ENCODE measurements at regions not wholly inside any gene's neighbourhood (a gene's known extent, or its start where the extent isn't known, plus 50 kb on each side); places are given as distances from the start of the nearest gene placed in this dataset.

GRCh38 chr13:109479534-109479933, 306.8 kb downstream of the IRS2 start:
- H3K9me3 ChIP-seq (ENCODE audit: control insufficient read depth, low read length), result no peaks in the 10 kb centered on the region
- H3K27me3 ChIP-seq (ENCODE audit: control insufficient read depth, insufficient read depth, low read length, poor library complexity, severe bottlenecking), result no peaks in the 10 kb centered on the region
- H3K27ac ChIP-seq (ENCODE audit: insufficient read depth, low read depth, low read length, poor library complexity, severe bottlenecking), result no peak overlapping the region
- H3K4me3 ChIP-seq (ENCODE audit: insufficient read depth, low read depth, low read length), result no peak overlapping the region
- no peaks in the 10 kb centered on the region for H3K4me1 ChIP-seq (ENCODE audit: control insufficient read depth, insufficient read depth, low read length)
- no peaks in the 10 kb centered on the region for H3K36me3 ChIP-seq (ENCODE audit: control insufficient read depth, insufficient read depth, low read length)
- 94 to 96% methylated on average over 2 of the region's 2 CpGs for WGBS, 2 experiments

GRCh38 chr13:109476001-109476400, 310.4 kb downstream of the IRS2 start:
- 96 to 98% methylated on average over 5 of the region's 5 CpGs for WGBS, 2 experiments
- H3K27me3 ChIP-seq (ENCODE audit: control insufficient read depth, insufficient read depth, low read length, poor library complexity, severe bottlenecking), result no peaks in the 10 kb centered on the region
- H3K9me3 ChIP-seq (ENCODE audit: control insufficient read depth, low read length), result no peaks in the 10 kb centered on the region
- H3K4me1 ChIP-seq (ENCODE audit: control insufficient read depth, insufficient read depth, low read length), result no peaks in the 10 kb centered on the region
- no peak overlapping the region for H3K4me3 ChIP-seq (ENCODE audit: insufficient read depth, low read depth, low read length)
- H3K36me3 ChIP-seq (ENCODE audit: control insufficient read depth, insufficient read depth, low read length), result no peaks in the 10 kb centered on the region
- no peak overlapping the region for H3K27ac ChIP-seq (ENCODE audit: insufficient read depth, low read depth, low read length, poor library complexity, severe bottlenecking)

- H3K4me3 ChIP-seq (ENCODE audit: insufficient read depth, low read depth, low read length), result no peak overlapping the region
- no peaks in the 10 kb centered on the region for H3K27me3 ChIP-seq (ENCODE audit: control insufficient read depth, insufficient read depth, low read length, poor library complexity, severe bottlenecking)
- H3K27ac ChIP-seq (ENCODE audit: insufficient read depth, low read depth, low read length, poor library complexity, severe bottlenecking), result no peak overlapping the region
- no peaks in the 10 kb centered on the region for H3K4me1 ChIP-seq (ENCODE audit: control insufficient read depth, insufficient read depth, low read length)
- H3K9me3 ChIP-seq (ENCODE audit: control insufficient read depth, low read length), result no peaks in the 10 kb centered on the region
- 77 to 79% methylated on average over 5 of the region's 5 CpGs for WGBS, 2 experiments
- no peaks in the 10 kb centered on the region for H3K36me3 ChIP-seq (ENCODE audit: control insufficient read depth, insufficient read depth, low read length)
Measured at GRCh38 chr13:109468123-109468522, 318.3 kb downstream of the IRS2 start.

- no peak overlapping the region for H3K4me3 ChIP-seq (ENCODE audit: insufficient read depth, low read depth, low read length)
- no peaks in the 10 kb centered on the region for H3K36me3 ChIP-seq (ENCODE audit: control insufficient read depth, insufficient read depth, low read length)
- no peaks in the 10 kb centered on the region for H3K4me1 ChIP-seq (ENCODE audit: control insufficient read depth, insufficient read depth, low read length)
- no peak overlapping the region for H3K27ac ChIP-seq (ENCODE audit: insufficient read depth, low read depth, low read length, poor library complexity, severe bottlenecking)
- no peaks in the 10 kb centered on the region for H3K9me3 ChIP-seq (ENCODE audit: control insufficient read depth, low read length)
- WGBS, 2 experiments, result 54 to 69% methylated on average over 2 of the region's 2 CpGs
- no peaks in the 10 kb centered on the region for H3K27me3 ChIP-seq (ENCODE audit: control insufficient read depth, insufficient read depth, low read length, poor library complexity, severe bottlenecking)
Measured at GRCh38 chr13:109465148-109465547, 321.2 kb downstream of the IRS2 start.

GRCh38 chr13:109454167-109454917, 332.0 kb downstream of the IRS2 start:
- no peak overlapping the region for H3K27ac ChIP-seq (ENCODE audit: insufficient read depth, low read depth, low read length, poor library complexity, severe bottlenecking)
- H3K9me3 ChIP-seq (ENCODE audit: control insufficient read depth, low read length), result no peaks in the 10 kb centered on the region
- no peaks in the 10 kb centered on the region for H3K27me3 ChIP-seq (ENCODE audit: control insufficient read depth, insufficient read depth, low read length, poor library complexity, severe bottlenecking)
- H3K4me3 ChIP-seq (ENCODE audit: insufficient read depth, low read depth, low read length), result no peak overlapping the region
- 94 to 100% methylated on average over 4 of the region's 4 CpGs for WGBS, 2 experiments
- H3K36me3 ChIP-seq (ENCODE audit: control insufficient read depth, insufficient read depth, low read length), result no peaks in the 10 kb centered on the region
- no peaks in the 10 kb centered on the region for H3K4me1 ChIP-seq (ENCODE audit: control insufficient read depth, insufficient read depth, low read length)

GRCh38 chr13:109451726-109452125, 334.7 kb downstream of the IRS2 start:
- Histone ChIP-seq H3K9me3 (ENCODE audit: control insufficient read depth, low read length) (no peaks in the 10 kb centered on the region), H3K27me3 (ENCODE audit: control insufficient read depth, insufficient read depth, low read length, poor library complexity, severe bottlenecking) (no peaks in the 10 kb centered on the region), H3K4me3 (ENCODE audit: insufficient read depth, low read depth, low read length) (no peak overlapping the region), H3K36me3 (ENCODE audit: control insufficient read depth, insufficient read depth, low read length) (no peaks in the 10 kb centered on the region), H3K4me1 (ENCODE audit: control insufficient read depth, insufficient read depth, low read length) (no peaks in the 10 kb centered on the region), H3K27ac (ENCODE audit: insufficient read depth, low read depth, low read length, poor library complexity, severe bottlenecking) (no peak overlapping the region)
- WGBS, 2 experiments, result 71 to 88% methylated on average over 2 of the region's 2 CpGs

GRCh38 chr13:109448629-109449028, 337.8 kb downstream of the IRS2 start:
- Histone ChIP-seq H3K27me3 (ENCODE audit: control insufficient read depth, insufficient read depth, low read length, poor library complexity, severe bottlenecking) (no peaks in the 10 kb centered on the region), H3K4me3 (ENCODE audit: insufficient read depth, low read depth, low read length) (no peak overlapping the region), H3K9me3 (ENCODE audit: control insufficient read depth, low read length) (no peaks in the 10 kb centered on the region), H3K36me3 (ENCODE audit: control insufficient read depth, insufficient read depth, low read length) (no peaks in the 10 kb centered on the region), H3K4me1 (ENCODE audit: control insufficient read depth, insufficient read depth, low read length) (no peaks in the 10 kb centered on the region), H3K27ac (ENCODE audit: insufficient read depth, low read depth, low read length, poor library complexity, severe bottlenecking) (no peak overlapping the region)
- WGBS, 2 experiments, result 90 to 96% methylated on average over 8 of the region's 8 CpGs

GRCh38 chr13:109447667-109448066, 338.7 kb downstream of the IRS2 start:
- H3K4me1 ChIP-seq (ENCODE audit: control insufficient read depth, insufficient read depth, low read length), result no peaks in the 10 kb centered on the region
- H3K27me3 ChIP-seq (ENCODE audit: control insufficient read depth, insufficient read depth, low read length, poor library complexity, severe bottlenecking), result no peaks in the 10 kb centered on the region
- no peaks in the 10 kb centered on the region for H3K36me3 ChIP-seq (ENCODE audit: control insufficient read depth, insufficient read depth, low read length)
- WGBS, 2 experiments, result 92 to 93% methylated on average over 4 of the region's 4 CpGs
- H3K9me3 ChIP-seq (ENCODE audit: control insufficient read depth, low read length), result no peaks in the 10 kb centered on the region
- H3K27ac ChIP-seq (ENCODE audit: insufficient read depth, low read depth, low read length, poor library complexity, severe bottlenecking), result no peak overlapping the region
- H3K4me3 ChIP-seq (ENCODE audit: insufficient read depth, low read depth, low read length), result no peak overlapping the region

- Histone ChIP-seq H3K9me3 (ENCODE audit: control insufficient read depth, low read length) (no peaks in the 10 kb centered on the region), H3K4me3 (ENCODE audit: insufficient read depth, low read depth, low read length) (no peak overlapping the region), H3K27ac (ENCODE audit: insufficient read depth, low read depth, low read length, poor library complexity, severe bottlenecking) (no peak overlapping the region), H3K36me3 (ENCODE audit: control insufficient read depth, insufficient read depth, low read length) (no peaks in the 10 kb centered on the region), H3K4me1 (ENCODE audit: control insufficient read depth, insufficient read depth, low read length) (no peaks in the 10 kb centered on the region), H3K27me3 (ENCODE audit: control insufficient read depth, insufficient read depth, low read length, poor library complexity, severe bottlenecking) (no peaks in the 10 kb centered on the region)
- WGBS, 2 experiments, result 92 to 98% methylated on average over 4 of the region's 4 CpGs
Measured at GRCh38 chr13:109440320-109440719, 346.1 kb downstream of the IRS2 start.

GRCh38 chr13:109439813-109440212, 346.6 kb downstream of the IRS2 start:
- Histone ChIP-seq H3K27me3 (ENCODE audit: control insufficient read depth, insufficient read depth, low read length, poor library complexity, severe bottlenecking) (no peaks in the 10 kb centered on the region), H3K4me1 (ENCODE audit: control insufficient read depth, insufficient read depth, low read length) (no peaks in the 10 kb centered on the region), H3K27ac (ENCODE audit: insufficient read depth, low read depth, low read length, poor library complexity, severe bottlenecking) (no peak overlapping the region), H3K36me3 (ENCODE audit: control insufficient read depth, insufficient read depth, low read length) (no peaks in the 10 kb centered on the region), H3K9me3 (ENCODE audit: control insufficient read depth, low read length) (no peaks in the 10 kb centered on the region), H3K4me3 (ENCODE audit: insufficient read depth, low read depth, low read length) (no peak overlapping the region)
- 90 to 93% methylated on average over 6 of the region's 6 CpGs for WGBS, 2 experiments

Data from ectodermal cell (in vitro differentiated cells).